HFF-Myc (cell line): ENCODE measurements at regions not wholly inside any gene's neighbourhood (a gene's known extent, or its start where the extent isn't known, plus 50 kb on each side); places are given as distances from the start of the nearest gene placed in this dataset.
"Not testable (repeated sequence)": the region's sequence is repeated elsewhere in the genome, so short reads cannot be mapped to it uniquely, and the experiment has no call there.

Experiments used
- DNase-seq: peaks from one replicate; pipeline ENCODE4 v3.0.0-alpha.2; 2011; ENCODE audit warnings: low read depth; ENCODE audit errors: extremely low read depth
- H3K4me3 ChIP-seq: replicated peaks from 2 replicates; pipeline ENCODE4 v1.5.1; 2011; ENCODE audit warnings: low read depth, mild to moderate bottlenecking, control low read depth, low read length
- TF ChIP-seq, protein P1 (sequence below): IDR thresholded peaks from 2 replicates; pipeline ENCODE4 v1.5.1; 2012; ENCODE audit warnings: mild to moderate bottlenecking, low read depth, low read length, control low read depth; ENCODE audit errors: missing control alignments

DNA sequence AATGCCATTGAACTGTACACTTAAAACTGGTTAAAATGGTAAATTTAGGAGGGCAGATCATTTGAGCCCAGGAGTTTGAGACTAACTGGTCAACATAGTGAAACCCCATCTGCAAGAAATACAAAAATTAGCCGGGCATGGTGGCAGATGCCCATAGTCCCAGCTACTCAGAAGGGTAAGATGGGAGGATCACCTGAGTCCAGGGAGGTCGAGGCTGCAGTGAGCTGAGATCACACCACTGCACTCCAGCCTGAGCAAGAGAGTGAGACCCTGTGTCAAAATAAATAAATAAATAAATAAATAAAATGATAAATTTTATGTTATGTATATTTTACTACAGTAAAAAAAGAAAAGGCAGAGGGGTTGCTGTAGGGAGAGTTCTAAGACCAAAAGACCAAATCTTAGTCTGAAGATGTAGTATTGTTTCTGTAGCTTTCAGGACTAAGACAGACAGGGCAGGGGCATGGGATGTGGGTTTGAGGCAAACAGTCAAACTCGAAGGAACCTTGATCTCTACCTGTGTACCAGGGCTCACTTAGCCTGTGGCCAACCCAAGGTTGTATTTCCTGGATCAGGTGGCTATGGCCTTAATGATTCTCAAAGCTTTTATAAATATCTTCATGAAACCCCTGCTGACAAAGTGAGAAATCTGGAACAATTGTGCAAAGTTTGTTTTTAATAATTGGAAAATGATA lies 316.7 kb downstream of the CYRIA start:
- no peak for DNase-seq
- TF ChIP-seq, protein P1, sequence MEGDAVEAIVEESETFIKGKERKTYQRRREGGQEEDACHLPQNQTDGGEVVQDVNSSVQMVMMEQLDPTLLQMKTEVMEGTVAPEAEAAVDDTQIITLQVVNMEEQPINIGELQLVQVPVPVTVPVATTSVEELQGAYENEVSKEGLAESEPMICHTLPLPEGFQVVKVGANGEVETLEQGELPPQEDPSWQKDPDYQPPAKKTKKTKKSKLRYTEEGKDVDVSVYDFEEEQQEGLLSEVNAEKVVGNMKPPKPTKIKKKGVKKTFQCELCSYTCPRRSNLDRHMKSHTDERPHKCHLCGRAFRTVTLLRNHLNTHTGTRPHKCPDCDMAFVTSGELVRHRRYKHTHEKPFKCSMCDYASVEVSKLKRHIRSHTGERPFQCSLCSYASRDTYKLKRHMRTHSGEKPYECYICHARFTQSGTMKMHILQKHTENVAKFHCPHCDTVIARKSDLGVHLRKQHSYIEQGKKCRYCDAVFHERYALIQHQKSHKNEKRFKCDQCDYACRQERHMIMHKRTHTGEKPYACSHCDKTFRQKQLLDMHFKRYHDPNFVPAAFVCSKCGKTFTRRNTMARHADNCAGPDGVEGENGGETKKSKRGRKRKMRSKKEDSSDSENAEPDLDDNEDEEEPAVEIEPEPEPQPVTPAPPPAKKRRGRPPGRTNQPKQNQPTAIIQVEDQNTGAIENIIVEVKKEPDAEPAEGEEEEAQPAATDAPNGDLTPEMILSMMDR: no peak
- H3K4me3 ChIP-seq: no peak overlapping the region

DNA sequence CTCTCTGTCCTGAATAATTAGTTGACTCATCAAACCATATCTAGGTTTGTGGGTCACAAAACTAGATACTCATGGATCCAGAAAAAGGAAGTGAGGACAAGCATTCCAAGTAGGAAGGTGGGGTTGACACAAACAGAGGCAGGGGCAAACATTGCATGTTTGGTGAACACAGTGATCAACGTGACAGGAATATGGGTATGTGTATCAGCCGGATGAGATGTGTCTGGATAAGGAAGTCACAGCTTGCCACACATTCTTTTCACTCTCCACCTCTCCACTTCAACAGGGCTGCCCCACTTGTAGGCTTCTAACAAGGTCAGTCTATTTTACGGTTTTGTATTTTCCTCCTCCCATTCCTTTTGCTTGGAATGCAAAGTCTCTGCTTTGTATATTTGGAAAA lies 319.0 kb downstream of the CYRIA start:
- TF ChIP-seq, protein P1: no peak
- DNase-seq: no peak
- H3K4me3 ChIP-seq: no peak overlapping the region

DNA sequence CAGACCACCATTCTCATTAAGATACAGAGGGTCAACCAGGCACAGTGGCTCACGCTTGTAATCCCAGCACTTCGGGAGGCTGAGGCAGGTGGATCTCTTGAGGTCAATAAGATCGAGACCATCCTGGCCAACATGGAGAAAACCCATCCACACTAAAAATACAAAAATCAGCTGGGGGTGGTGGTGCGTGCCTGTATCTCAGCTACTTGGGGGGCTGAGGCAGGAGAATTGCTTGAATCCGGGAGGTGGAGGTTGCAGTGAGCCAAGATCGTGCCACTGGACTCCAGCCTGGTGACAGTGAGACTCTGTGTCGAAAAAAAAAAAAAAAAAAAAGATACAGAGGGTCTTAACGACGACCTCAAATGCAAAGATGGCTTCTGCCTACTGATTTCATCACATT lies 320.4 kb downstream of the CYRIA start:
- H3K4me3 ChIP-seq, DNase-seq: not testable (repeated sequence)

DNA sequence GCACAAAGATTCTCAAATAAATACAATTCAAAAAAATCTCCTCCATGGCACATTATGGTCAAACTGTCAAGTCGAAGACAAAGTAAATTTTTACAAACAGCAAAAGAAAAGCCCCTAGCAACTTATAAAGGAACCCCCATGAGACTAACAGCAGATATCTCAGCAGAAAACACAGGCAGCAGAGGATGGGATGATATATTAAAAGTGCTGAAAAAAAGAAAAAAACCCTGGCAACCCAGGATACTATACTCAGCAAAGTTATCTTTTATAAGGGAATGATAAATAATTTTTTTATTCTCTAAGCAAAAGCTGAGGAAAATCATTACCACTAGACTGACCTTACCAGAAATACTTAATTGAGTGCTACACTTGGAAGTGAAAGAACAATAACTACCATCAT lies 326.4 kb downstream of the CYRIA start:
- DNase-seq: no peak
- TF ChIP-seq, protein P1: no peak
- H3K4me3 ChIP-seq: no peak overlapping the region

DNA sequence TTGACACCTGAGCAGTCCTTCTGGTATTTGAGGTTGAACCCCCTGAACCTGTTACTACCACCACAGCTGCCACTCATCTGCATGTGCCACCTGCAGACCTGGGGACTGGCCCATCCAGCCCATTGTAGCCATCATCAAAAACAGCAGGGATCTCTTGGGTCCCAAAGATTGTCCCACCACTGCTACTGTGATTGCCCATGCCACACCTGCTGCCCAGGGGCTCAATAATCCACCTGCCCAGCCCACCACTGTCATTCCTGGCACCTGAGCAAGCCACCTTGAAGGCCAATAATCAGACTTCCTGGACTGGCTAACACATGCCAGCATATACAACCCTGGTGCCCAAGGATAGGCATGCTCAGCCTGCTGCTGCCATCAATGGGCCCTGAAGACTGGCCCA lies 327.6 kb downstream of the CYRIA start:
- DNase-seq: no peak
- H3K4me3 ChIP-seq: no peak overlapping the region
- TF ChIP-seq, protein P1: no peak

DNA sequence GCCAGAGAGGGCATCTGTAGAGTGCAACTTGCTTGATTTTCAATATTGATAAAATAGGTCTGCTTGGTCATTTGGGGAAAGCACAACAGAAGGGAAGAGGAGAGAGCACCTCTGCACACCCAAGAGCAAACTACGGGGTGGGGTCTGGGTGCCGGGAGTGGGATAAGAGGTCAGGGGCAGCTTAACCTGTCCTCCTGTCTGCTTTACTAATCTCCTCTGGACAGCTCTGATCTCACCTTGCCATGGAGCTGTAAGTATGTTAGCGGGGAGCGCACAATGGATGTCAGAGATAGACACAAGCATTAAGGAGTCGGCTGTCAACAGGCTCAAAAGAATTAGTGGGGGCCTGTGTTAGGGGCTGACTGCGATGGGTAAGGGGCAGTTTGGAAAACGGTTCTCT lies 328.7 kb downstream of the CYRIA start:
- TF ChIP-seq, protein P1: no peak
- no peak for DNase-seq
- H3K4me3 ChIP-seq: no peak overlapping the region

DNA sequence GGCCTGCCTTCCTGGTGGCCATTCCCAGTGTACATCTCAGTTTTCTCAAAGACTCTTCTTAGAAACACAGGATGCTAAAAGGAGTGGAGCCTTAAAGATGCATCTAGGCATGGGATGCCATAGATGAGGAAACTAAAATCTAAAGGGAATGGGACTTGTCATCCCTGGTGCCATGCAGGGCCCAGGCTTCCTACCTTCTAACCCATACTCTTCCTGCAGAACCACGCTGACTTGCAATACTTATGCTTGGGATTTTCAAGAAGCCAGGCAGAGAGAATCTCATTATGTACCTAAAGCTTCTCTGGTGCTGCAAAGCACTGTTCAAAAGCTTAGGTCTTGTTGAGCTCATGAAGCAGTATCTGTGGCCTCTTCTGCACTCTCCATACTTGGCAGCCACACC lies 329.1 kb downstream of the CYRIA start:
- TF ChIP-seq, protein P1: no peak
- DNase-seq: no peak
- no peak overlapping the region for H3K4me3 ChIP-seq
